GM12891 (cell line): ENCODE measurements at regions not wholly inside any gene's neighbourhood (a gene's known extent, or its start where the extent isn't known, plus 50 kb on each side); places are given as distances from the start of the nearest gene placed in this dataset.

Source experiments
- POLR2A ChIP-seq: IDR thresholded peaks from 2 replicates; pipeline ENCODE4 v1.6.1; 2011; ENCODE audit warnings: low read depth, low read length, control low read depth
- POLR2AphosphoS5 ChIP-seq: IDR thresholded peaks from 2 replicates; pipeline ENCODE4 v1.6.1; 2011; ENCODE audit warnings: low read depth, low read length, control low read depth
- POU2F2 ChIP-seq: IDR thresholded peaks from 2 replicates; pipeline ENCODE4 v1.6.1; 2011; ENCODE audit warnings: low read depth, mild to moderate bottlenecking, control low read depth, low read length, moderate library complexity
- SPI1 ChIP-seq: IDR thresholded peaks from 2 replicates; pipeline ENCODE4 v1.6.1; 2011; ENCODE audit warnings: low read depth, low read length, control low read depth
- TAF1 ChIP-seq: IDR thresholded peaks from 2 replicates; pipeline ENCODE4 v1.6.1; 2011; ENCODE audit warnings: low read depth, low read length, control low read depth

DNA sequence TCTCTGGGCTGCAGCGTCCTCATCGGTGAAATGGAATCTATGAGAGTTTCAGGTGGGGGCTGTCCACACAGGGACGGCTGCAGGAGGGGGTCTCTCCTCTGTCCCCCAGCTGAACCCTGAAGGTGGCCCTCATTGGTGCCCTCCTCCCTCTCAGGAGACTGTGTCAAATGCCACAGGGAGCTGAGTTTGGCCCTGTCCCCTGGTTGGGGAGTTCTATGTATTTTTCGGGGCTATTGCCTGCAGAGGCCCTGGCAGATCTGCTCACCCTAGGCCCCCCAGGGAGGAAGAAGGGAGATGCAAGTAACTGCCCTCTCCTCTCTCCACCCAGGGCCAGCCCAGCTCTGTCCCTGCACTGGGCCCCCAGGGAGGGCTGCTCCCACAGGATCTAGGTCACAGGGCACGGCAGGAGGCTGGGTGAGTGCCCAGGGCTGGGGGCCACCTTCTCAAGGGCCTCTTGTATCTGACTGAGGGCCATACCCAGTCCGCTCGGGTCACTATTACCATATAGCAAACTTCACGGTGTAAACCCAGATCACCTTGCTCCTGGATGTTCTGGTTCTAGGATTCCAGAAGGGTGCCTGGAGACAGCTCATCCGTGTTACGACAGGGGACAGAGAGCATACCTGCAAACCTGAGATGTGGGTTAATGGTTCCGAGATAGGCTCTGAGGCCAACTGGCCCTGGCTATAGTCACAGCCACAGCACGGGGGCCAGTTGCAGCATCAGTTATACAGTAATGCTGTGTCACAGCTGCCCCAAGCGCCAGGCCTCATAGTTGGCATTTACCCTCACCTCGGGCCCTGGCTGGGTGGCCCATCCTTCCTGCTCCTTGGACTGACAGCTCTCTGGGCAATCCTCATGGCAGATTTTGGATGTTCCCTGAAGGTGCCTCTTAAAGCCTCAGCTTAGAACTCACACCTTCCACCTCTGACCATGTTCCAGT lies 102.4 kb upstream of the PRR23E start:
- TF ChIP-seq TAF1, result no peak
- no peak for TF ChIP-seq POLR2A
- no peak for TF ChIP-seq POU2F2
- no peak for TF ChIP-seq POLR2AphosphoS5
- TF ChIP-seq SPI1, result no peak
